Nephron (organoid): ENCODE measurements at regions not wholly inside any gene's neighbourhood (a gene's known extent, or its start where the extent isn't known, plus 50 kb on each side); places are given as distances from the start of the nearest gene placed in this dataset.

ENCODE experiments used
- H3K27ac Mint-ChIP-seq, 3 experiments: 2 replicates each; pipeline ENCODE4 v1.8.0; 2020; ENCODE audit warnings: mixed read lengths in 3 of 3, mild to moderate bottlenecking in 2 of 3, moderate library complexity in 1 of 3
- H3K27me3 Mint-ChIP-seq: 2 replicates; pipeline ENCODE4 v1.8.0; 2021; ENCODE audit warnings: low read depth, mild to moderate bottlenecking, moderate library complexity, mixed read lengths
- H3K36me3 Mint-ChIP-seq: 2 replicates; pipeline ENCODE4 v1.8.0; 2020; ENCODE audit warnings: low read depth, mixed read lengths
- H3K4me1 Mint-ChIP-seq: 2 replicates; pipeline ENCODE4 v1.8.0; 2020; ENCODE audit warnings: mixed read lengths
- H3K4me3 Mint-ChIP-seq, 3 experiments: 2 replicates each; pipeline ENCODE4 v1.8.0; 2020; ENCODE audit warnings: mild to moderate bottlenecking in 3 of 3, mixed read lengths in 3 of 3, moderate library complexity in 2 of 3
- H3K9me3 Mint-ChIP-seq: 2 replicates; pipeline ENCODE4 v1.8.0; 2020; ENCODE audit warnings: mixed read lengths
- CTCF ChIP-seq, 3 experiments: fragments of 200-600 bp; sonication (generic); IDR thresholded peaks; one replicate each; pipeline ENCODE4 v1.5.0; 2021; ENCODE audit warnings: antibody characterized with exemption in 3 of 3; ENCODE audit not compliant: unreplicated experiment in 3 of 3

- Mint-ChIP-seq H3K36me3 (no peaks in the 10 kb centered on the region), H3K9me3 (peaks cover 10% of the 10 kb centered on the region), H3K4me3 (no peak overlapping the region), H3K27ac (no peak overlapping the region), H3K4me1 (no peaks in the 10 kb centered on the region), H3K27me3 (peaks cover 7% of the 10 kb centered on the region)
- no peak for TF ChIP-seq CTCF (IDR thresholded peaks at IDR 0.05; ENCODE audit: unreplicated experiment in 3 of 3)
Measured at GRCh38 chr9:92170848-92171247, 55.6 kb upstream of the SPTLC1 start.

DNA sequence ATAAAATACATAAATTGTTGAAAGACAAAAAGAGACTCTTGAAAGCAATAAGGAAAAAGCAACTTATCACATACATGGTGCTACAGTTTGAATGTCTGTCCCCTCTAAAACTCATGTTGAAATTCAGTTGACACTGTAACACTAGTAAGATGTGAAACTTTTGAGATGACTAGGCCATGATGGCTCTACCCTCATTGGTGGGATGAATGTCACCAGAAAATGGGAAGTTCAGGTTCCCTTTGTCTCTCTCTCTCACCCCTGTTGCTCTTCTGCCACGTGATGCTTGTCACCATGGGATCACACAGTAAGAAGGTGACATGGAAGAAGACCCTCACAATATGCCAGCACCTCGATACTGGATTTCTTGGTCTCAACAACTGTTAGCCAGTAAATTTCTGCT is 50.3 kb upstream of the SPTLC1 start:
- Mint-ChIP-seq H3K9me3 (peaks cover 14% of the 10 kb centered on the region), H3K4me1 (no peaks in the 10 kb centered on the region), H3K36me3 (peaks cover 3% of the 10 kb centered on the region), H3K27me3 (peaks cover 12% of the 10 kb centered on the region), H3K4me3 (no peak overlapping the region), H3K27ac (no peak overlapping the region)
- TF ChIP-seq CTCF (IDR thresholded peaks at IDR 0.05; ENCODE audit: unreplicated experiment in 3 of 3), result no peak
